ENCODE measurements at regions not wholly inside any gene's neighbourhood (a gene's known extent, or its start where the extent isn't known, plus 50 kb on each side); places are given as distances from the start of the nearest gene placed in this dataset.
A peak's percentile ranks its signal among the peaks of the same experiment; 100 is the strongest.

- TF ChIP-seq ZNF407 (IDR thresholded peaks at IDR 0.05; ENCODE audit: low read depth) (no peak), ILF3 (IDR thresholded peaks at IDR 0.05; ENCODE audit: borderline replicate concordance) (no peak), ETS2 (tag; IDR thresholded peaks at IDR 0.05; ENCODE audit: borderline replicate concordance, poor library complexity, severe bottlenecking) (no peak), JUND (IDR thresholded peaks at IDR 0.05; ENCODE audit: borderline replicate concordance, low read depth, low read length) (no peak), JUND (tag; IDR thresholded peaks at IDR 0.05; ENCODE audit: borderline replicate concordance, low read depth, low read length) (no peak), SMARCC2 (IDR thresholded peaks at IDR 0.05; ENCODE audit: low read depth) (no peak), CUX1 (CRISPR knock-in tag; IDR thresholded peaks at IDR 0.05) (no peak), THRA (IDR thresholded peaks at IDR 0.05) (no peak), ZNF253 (CRISPR knock-in tag; conservative IDR thresholded peaks at IDR 0.05) (peak; percentile 81; the same call in 1 of the 2 replicates), PTTG1 (tag; IDR thresholded peaks at IDR 0.05; ENCODE audit: low read depth) (no peak), NCOA1 (IDR thresholded peaks at IDR 0.05; ENCODE audit: low read depth) (no peak), CHD2 (IDR thresholded peaks at IDR 0.05; ENCODE audit: low read depth, low read length) (no peak), SMAD3 (CRISPR knock-in tag; conservative IDR thresholded peaks at IDR 0.05) (no peak), DACH1 (IDR thresholded peaks at IDR 0.05; ENCODE audit: partially characterized antibody) (no peak), ZNF311 (CRISPR knock-in tag; IDR thresholded peaks at IDR 0.05) (no peak)
Observed at GRCh38 chr13:44692173-44692713, 116.1 kb upstream of the TSC22D1 start (continued).
